Uterus (tissue), 3 donors: ENCODE measurements at regions not wholly inside any gene's neighbourhood (a gene's known extent, or its start where the extent isn't known, plus 50 kb on each side); places are given as distances from the start of the nearest gene placed in this dataset.

Experiments
- DNase-seq, 2 donors: peaks; one replicate each; pipeline ENCODE4 v3.0.0-alpha.2; 2019 to 2020
- H3K27ac ChIP-seq, 2 donors: fragments of 200-600 bp; sonication (generic); 1 replicate in 1 of 2; 2 replicates in 1 of 2; pipeline ENCODE4 v1.5.1; 2016 to 2018
- H3K27me3 ChIP-seq, 2 donors: fragments of 200-600 bp; sonication (generic); one replicate each; pipeline ENCODE4 v1.5.1; 2018 to 2019; ENCODE audit warnings: control low read depth in 1 of 2
- H3K36me3 ChIP-seq, 2 donors: fragments of 200-600 bp; sonication (generic); one replicate each; pipeline ENCODE4 v1.5.1; 2019; ENCODE audit warnings: control low read depth in 1 of 2
- H3K4me1 ChIP-seq, 2 donors: fragments of 200-600 bp; sonication (generic); one replicate each; pipeline ENCODE4 v1.5.1; 2018 to 2019; ENCODE audit warnings: control low read depth in 1 of 2
- H3K4me3 ChIP-seq, 2 donors: fragments of 200-600 bp; sonication (generic); 1 replicate in 1 of 2; 2 replicates in 1 of 2; pipeline ENCODE4 v1.5.1; 2018 to 2019; ENCODE audit warnings: mild to moderate bottlenecking in 1 of 2
- H3K9me3 ChIP-seq, 2 donors: fragments of 200-600 bp; sonication (generic); one replicate each; pipeline ENCODE4 v1.5.1; 2019; ENCODE audit warnings: control low read depth in 1 of 2
- POLR2A ChIP-seq, 2 donors: fragments of 450-650 bp; IDR thresholded peaks; one replicate each; pipeline ENCODE4 v1.6.1; 2016; ENCODE audit warnings: antibody characterized with exemption in 2 of 2, mild to moderate bottlenecking in 1 of 2, moderate library complexity in 1 of 2
- intact Hi-C: fragments of 100-400 bp; cut with DNase I; formaldehyde crosslinking; loops from one replicate; pipeline ENCODE4 v1.15.1; 2023; ENCODE audit warnings: low total_unique reads
- TF ChIP-seq, protein P1 (sequence below), 4 experiments: fragments of 200-600 bp in 2 of 4; fragments of 450-650 bp in 2 of 4; sonication (generic) in 2 of 4; IDR thresholded peaks; one replicate each; pipeline ENCODE4 v1.5.1; 2016 to 2019; ENCODE audit warnings: antibody characterized with exemption in 4 of 4, mild to moderate bottlenecking in 2 of 4, moderate library complexity in 1 of 4
- donor health status: DM: yes; HTN: yes; CAD: no.

- TF ChIP-seq, protein P1, sequence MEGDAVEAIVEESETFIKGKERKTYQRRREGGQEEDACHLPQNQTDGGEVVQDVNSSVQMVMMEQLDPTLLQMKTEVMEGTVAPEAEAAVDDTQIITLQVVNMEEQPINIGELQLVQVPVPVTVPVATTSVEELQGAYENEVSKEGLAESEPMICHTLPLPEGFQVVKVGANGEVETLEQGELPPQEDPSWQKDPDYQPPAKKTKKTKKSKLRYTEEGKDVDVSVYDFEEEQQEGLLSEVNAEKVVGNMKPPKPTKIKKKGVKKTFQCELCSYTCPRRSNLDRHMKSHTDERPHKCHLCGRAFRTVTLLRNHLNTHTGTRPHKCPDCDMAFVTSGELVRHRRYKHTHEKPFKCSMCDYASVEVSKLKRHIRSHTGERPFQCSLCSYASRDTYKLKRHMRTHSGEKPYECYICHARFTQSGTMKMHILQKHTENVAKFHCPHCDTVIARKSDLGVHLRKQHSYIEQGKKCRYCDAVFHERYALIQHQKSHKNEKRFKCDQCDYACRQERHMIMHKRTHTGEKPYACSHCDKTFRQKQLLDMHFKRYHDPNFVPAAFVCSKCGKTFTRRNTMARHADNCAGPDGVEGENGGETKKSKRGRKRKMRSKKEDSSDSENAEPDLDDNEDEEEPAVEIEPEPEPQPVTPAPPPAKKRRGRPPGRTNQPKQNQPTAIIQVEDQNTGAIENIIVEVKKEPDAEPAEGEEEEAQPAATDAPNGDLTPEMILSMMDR (IDR thresholded peaks at IDR 0.05): no peak
- no peak for TF ChIP-seq POLR2A (IDR thresholded peaks at IDR 0.05)
- H3K4me3 ChIP-seq: no peak overlapping the region
- intact Hi-C loops: no loop called here
- H3K36me3 ChIP-seq: no peaks in the 10 kb centered on the region
- H3K4me1 ChIP-seq: no peaks in the 10 kb centered on the region
- no peaks in the 10 kb centered on the region for H3K27me3 ChIP-seq
- H3K9me3 ChIP-seq: no peaks in the 10 kb centered on the region
- no peak overlapping the region for H3K27ac ChIP-seq
- no peak for DNase-seq
Observed at GRCh38 chr22:48434868-48435250, 1392.8 kb downstream of the BRD1 start.

DNA sequence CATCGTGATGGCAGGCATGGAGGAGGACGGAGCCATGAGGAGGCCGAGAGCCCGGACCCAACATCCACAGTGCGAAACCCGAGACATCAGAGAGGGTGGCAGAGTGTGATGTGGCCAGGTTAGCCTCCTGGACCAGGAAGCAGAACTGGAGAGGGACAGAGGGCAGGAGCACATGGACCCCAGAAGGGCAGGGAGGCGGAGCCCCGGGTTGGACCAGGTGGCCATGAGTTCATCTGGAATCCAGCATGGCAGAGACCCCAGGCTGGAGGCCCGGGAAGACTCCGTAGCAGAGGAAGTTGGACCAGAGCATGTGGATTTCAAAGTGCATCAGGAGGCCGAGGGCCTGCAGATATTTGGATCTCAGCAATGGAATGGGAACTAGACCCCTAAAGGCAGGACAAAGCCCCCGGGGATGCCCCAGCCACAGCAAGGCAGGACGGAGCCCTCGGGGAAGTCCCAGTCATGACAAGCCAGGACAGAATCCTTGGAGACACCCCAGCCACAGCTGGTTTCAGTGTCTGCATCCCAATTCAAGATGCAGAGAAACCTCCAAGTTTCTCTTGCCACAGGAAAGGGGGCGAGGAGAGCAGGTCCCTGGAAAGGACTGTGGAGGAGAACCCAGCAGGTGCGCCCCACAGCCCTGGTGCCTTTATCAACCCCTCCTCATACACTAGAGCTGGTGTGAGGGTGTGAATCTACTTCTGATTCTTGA, 1393.4 kb downstream of the BRD1 start:
- no peak for DNase-seq
- no peak overlapping the region for H3K4me3 ChIP-seq
- intact Hi-C loops: no loop called here
- H3K9me3 ChIP-seq: no peaks in the 10 kb centered on the region
- no peaks in the 10 kb centered on the region for H3K36me3 ChIP-seq
- TF ChIP-seq, protein P1 (IDR thresholded peaks at IDR 0.05): no peak
- TF ChIP-seq POLR2A (IDR thresholded peaks at IDR 0.05): no peak
- H3K27ac ChIP-seq: no peak overlapping the region
- no peaks in the 10 kb centered on the region for H3K4me1 ChIP-seq
- no peaks in the 10 kb centered on the region for H3K27me3 ChIP-seq

GRCh38 chr22:48433647-48434046, 1394.0 kb downstream of the BRD1 start:
- Histone ChIP-seq H3K9me3 (no peaks in the 10 kb centered on the region), H3K4me1 (no peaks in the 10 kb centered on the region), H3K27ac (no peak overlapping the region), H3K36me3 (no peaks in the 10 kb centered on the region), H3K4me3 (no peak overlapping the region), H3K27me3 (no peaks in the 10 kb centered on the region)
- DNase-seq: no peak
- intact Hi-C loops: no loop called here
- TF ChIP-seq, protein P1 (IDR thresholded peaks at IDR 0.05): no peak
- TF ChIP-seq POLR2A (IDR thresholded peaks at IDR 0.05): no peak

GRCh38 chr22:48432781-48433518, 1394.7 kb downstream of the BRD1 start:
- DNase-seq: no peak
- no peaks in the 10 kb centered on the region for H3K27me3 ChIP-seq
- TF ChIP-seq, protein P1 (IDR thresholded peaks at IDR 0.05): no peak
- no peak for TF ChIP-seq POLR2A (IDR thresholded peaks at IDR 0.05)
- H3K36me3 ChIP-seq: no peaks in the 10 kb centered on the region
- H3K27ac ChIP-seq: no peak overlapping the region
- H3K4me3 ChIP-seq: no peak overlapping the region
- intact Hi-C loops: no loop called here
- no peaks in the 10 kb centered on the region for H3K4me1 ChIP-seq
- no peaks in the 10 kb centered on the region for H3K9me3 ChIP-seq

GRCh38 chr22:48431536-48432315, 1395.9 kb downstream of the BRD1 start:
- Histone ChIP-seq H3K27me3 (no peaks in the 10 kb centered on the region), H3K4me3 (no peak overlapping the region), H3K4me1 (no peaks in the 10 kb centered on the region), H3K27ac (no peak overlapping the region), H3K9me3 (no peaks in the 10 kb centered on the region), H3K36me3 (no peaks in the 10 kb centered on the region)
- intact Hi-C loops: no loop called here
- DNase-seq: no peak
- TF ChIP-seq POLR2A (IDR thresholded peaks at IDR 0.05): no peak
- TF ChIP-seq, protein P1 (IDR thresholded peaks at IDR 0.05): no peak
